Aorta (tissue), 5 donors: ENCODE measurements at regions not wholly inside any gene's neighbourhood (a gene's known extent, or its start where the extent isn't known, plus 50 kb on each side); places are given as distances from the start of the nearest gene placed in this dataset.
A peak's percentile ranks its signal among the peaks of the same experiment; 100 is the strongest.

ENCODE experiments used
- ATAC-seq: fragments of 200-7000 bp; cut with Tn5 transposase; one replicate; pipeline ENCODE4 v1.9.1; 2022; ENCODE audit warnings: moderate library complexity; ENCODE audit not compliant: low FRiP score
- DNase-seq, 2 donors: peaks; one replicate each; pipeline ENCODE4 v3.0.0-alpha.2; 2020
- H3K27ac ChIP-seq, 2 donors: one replicate each; pipeline ENCODE4 v1.5.1; 2013; ENCODE audit warnings: low read length in 2 of 2, mild to moderate bottlenecking in 2 of 2, moderate library complexity in 2 of 2, control low read depth in 1 of 2, inconsistent platforms in 1 of 2, low read depth in 1 of 2
- H3K27me3 ChIP-seq, 2 donors: one replicate each; pipeline ENCODE4 v1.6.1; 2013; ENCODE audit warnings: control low read depth in 1 of 2, low read length in 1 of 2, mild to moderate bottlenecking in 1 of 2, moderate library complexity in 1 of 2; ENCODE audit not compliant: insufficient read depth in 2 of 2, control insufficient read depth in 1 of 2
- H3K36me3 ChIP-seq, 2 donors: one replicate each; pipeline ENCODE4 v1.6.1; 2013; ENCODE audit warnings: control low read depth in 1 of 2, low read length in 1 of 2, mild to moderate bottlenecking in 1 of 2; ENCODE audit not compliant: insufficient read depth in 2 of 2, control insufficient read depth in 1 of 2
- H3K4me1 ChIP-seq, 2 donors: one replicate each; pipeline ENCODE4 v1.6.1; 2013; ENCODE audit warnings: low read length in 2 of 2, control low read depth in 1 of 2, mild to moderate bottlenecking in 1 of 2, moderate library complexity in 1 of 2; ENCODE audit not compliant: insufficient read depth in 2 of 2, control insufficient read depth in 1 of 2
- H3K4me3 ChIP-seq, 2 donors: one replicate each; pipeline ENCODE4 v1.5.1; 2013; ENCODE audit warnings: low read length in 2 of 2, control low read depth in 1 of 2, mild to moderate bottlenecking in 1 of 2
- H3K9me3 ChIP-seq: one replicate; pipeline ENCODE4 v1.6.1; 2013; ENCODE audit warnings: mild to moderate bottlenecking, low read length; ENCODE audit not compliant: control insufficient read depth
- WGBS, 2 donors: extraction: QIAGEN DNeasy Blood & Tissue Kit; methylation state at CpG; one replicate each; pipeline ENCODE4 v1.1.7; 2013; 5-methylcytosine and 5-hydroxymethylcytosine counted together
- intact Hi-C, 2 donors: fragments of 100-400 bp; cut with DNase I; formaldehyde crosslinking; loops; one replicate each; pipeline versions ENCODE4 v1.14.2 to v1.15.0; 2022
- donor health status: healthy with polysubstance abuse.
- donor health status: Bipolar disorder and iron deficiency.
- donor health status: DM: no; HTN: no; CAD: no.
- donor health status: DM: no; HTN: no; CAD: no.
- donor health status: DM: yes; HTN: yes; CAD: no.

DNA sequence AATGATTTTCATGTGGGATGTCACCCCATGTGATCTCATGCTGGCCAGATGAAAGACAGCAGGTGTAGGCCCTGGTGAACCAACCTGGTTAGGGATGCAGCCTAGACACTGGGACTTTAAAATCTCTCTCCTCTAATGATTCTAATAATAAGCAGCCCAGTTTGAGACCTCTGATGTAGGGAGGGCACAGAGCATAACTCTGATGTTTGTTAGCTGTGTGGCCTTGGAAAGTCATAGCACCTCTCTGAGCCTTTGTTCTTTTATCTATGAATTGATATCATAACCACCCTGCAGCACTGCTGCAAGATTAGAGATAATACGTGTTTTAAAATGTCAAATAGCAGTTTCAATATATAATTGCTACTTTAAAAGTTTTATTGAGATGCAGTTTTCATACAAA, 106.0 kb downstream of the RPL22L1 start:
- 86 to 93% methylated on average over 1 of the region's 1 CpG for WGBS, 2 donors
- no peak for ATAC-seq
- Histone ChIP-seq H3K4me3 (no peak overlapping the region), H3K4me1 (peaks cover 0 to 12% of the 10 kb centered on the region in 2 donors), H3K27ac (no peak overlapping the region), H3K27me3 (no peaks in the 10 kb centered on the region), H3K36me3 (no peaks in the 10 kb centered on the region), H3K9me3 (no peaks in the 10 kb centered on the region)
- DNase-seq = no peak
- intact Hi-C loops = no loop called here

DNA sequence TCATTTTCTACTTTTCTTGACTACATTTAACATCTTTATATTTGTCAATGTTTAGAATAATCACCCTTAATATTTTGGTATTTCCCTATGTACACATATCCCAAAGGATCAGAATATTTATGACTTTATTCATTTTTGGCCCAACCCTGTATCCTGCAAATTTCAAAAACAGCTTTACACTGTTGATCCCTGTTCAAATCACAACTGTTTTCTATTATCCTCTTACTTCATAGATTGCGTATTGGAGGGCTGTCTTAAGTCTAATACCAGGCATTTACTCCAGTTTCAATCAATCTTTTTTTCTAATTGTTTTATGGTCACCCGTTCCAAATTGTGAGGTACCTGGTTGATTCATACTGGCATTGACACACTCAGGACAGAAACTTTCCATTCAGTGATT, 107.9 kb downstream of the RPL22L1 start:
- 95 to 99% methylated on average over 2 of the region's 2 CpGs for WGBS, 2 donors
- H3K9me3 ChIP-seq = no peaks in the 10 kb centered on the region
- intact Hi-C loops = no loop called here
- no peaks in the 10 kb centered on the region for H3K27me3 ChIP-seq
- H3K4me3 ChIP-seq = no peak overlapping the region
- H3K27ac ChIP-seq = no peak overlapping the region
- ATAC-seq = no peak
- H3K36me3 ChIP-seq = no peaks in the 10 kb centered on the region
- DNase-seq = no peak
- H3K4me1 ChIP-seq = peaks cover 0 to 12% of the 10 kb centered on the region in 2 donors

DNA sequence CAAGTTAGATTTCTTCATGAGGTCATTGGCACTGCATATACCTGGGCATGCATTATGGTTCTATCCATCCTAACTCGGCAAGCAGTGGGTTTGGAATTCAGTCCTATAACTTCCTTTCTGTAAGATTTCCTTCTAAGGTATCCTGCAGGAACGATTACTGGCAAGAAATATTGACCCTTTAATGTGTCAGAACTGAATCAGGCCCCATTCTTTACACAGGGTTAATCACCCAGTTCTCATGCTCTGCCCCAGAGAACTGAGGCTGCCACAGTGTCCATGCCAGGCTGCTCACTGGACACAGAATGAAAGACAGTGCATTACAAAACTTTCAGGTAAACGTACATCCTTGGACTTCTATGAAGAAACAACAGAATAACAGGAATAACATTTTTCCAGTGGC, 108.9 kb downstream of the RPL22L1 start:
- Histone ChIP-seq H3K4me1 (peaks cover 0 to 12% of the 10 kb centered on the region in 2 donors), H3K27me3 (no peaks in the 10 kb centered on the region), H3K4me3 (no peak overlapping the region), H3K27ac (no peak overlapping the region), H3K9me3 (no peaks in the 10 kb centered on the region), H3K36me3 (no peaks in the 10 kb centered on the region)
- ATAC-seq (no peak), DNase-seq (no peak)
- intact Hi-C loops = no loop called here
- WGBS, 2 donors = 50 to 53% methylated on average over 3 of the region's 3 CpGs

DNA sequence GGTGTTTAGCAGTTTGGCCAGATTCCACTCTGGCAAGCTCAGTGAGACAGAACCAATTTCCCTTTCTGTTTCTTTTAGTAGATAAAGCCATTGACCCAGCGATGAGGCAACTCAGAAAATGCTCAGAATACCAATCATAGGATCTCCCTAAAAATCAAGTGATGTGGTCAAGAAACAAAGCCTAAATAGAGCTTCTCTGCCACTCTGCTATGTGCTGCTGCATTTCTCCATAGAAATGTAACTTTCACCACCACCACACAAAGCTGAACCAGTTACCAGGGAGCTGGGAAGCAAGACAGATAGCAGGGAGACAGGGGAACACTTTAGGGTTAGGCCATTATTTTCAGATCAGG, 109.8 kb downstream of the RPL22L1 start:
- Histone ChIP-seq H3K27me3 (no peaks in the 10 kb centered on the region), H3K4me3 (no peak overlapping the region), H3K27ac (peak overlapping the region in 1 of 2 donors; percentile 17), H3K9me3 (no peaks in the 10 kb centered on the region), H3K36me3 (no peaks in the 10 kb centered on the region), H3K4me1 (peaks cover 0 to 12% of the 10 kb centered on the region in 2 donors)
- 11 to 19% methylated on average over 1 of the region's 1 CpG for WGBS, 2 donors
- DNase-seq (no peak), ATAC-seq (peak; percentile 34)
- intact Hi-C loops = no loop called here

DNA sequence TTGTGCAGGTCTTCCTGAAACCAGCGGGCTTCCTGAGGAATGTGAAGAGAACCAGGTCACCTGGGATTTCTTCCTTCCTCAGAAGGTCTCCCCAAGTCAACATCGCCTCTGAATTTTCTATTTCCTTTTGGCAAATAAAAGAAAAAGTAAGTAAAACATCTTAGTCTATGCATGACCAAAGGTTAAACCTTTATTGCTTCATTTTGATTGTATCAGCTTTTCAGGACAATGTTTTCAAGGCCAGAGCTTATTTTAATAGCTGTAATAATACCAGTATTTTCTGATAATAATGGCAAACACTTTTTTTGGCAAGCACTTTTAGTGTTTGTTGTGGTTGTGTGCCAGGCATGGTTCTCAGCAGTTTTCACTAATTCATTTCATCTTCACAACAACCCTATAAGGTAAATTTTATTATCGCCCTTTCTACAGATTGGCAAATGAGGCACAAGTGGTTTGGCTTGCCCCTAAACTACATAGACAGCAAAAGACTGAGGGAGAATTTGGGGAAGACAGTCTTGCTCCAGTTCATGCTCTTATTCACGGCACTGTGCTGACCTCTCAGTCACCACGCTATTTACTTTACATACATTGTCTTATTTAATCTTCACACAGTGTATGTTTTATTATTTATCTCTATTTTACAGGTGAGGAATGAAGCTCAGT, 110.4 kb downstream of the RPL22L1 start:
- Histone ChIP-seq H3K27me3 (no peaks in the 10 kb centered on the region), H3K9me3 (no peaks in the 10 kb centered on the region), H3K4me3 (no peak overlapping the region), H3K4me1 (peaks cover 0 to 12% of the 10 kb centered on the region in 2 donors), H3K36me3 (no peaks in the 10 kb centered on the region), H3K27ac (peak overlapping the region in 1 of 2 donors; percentile 17)
- WGBS, 2 donors = 20 to 27% methylated on average over 5 of the region's 5 CpGs
- ATAC-seq (no peak), DNase-seq (no peak)
- intact Hi-C loops = no loop called here

DNA sequence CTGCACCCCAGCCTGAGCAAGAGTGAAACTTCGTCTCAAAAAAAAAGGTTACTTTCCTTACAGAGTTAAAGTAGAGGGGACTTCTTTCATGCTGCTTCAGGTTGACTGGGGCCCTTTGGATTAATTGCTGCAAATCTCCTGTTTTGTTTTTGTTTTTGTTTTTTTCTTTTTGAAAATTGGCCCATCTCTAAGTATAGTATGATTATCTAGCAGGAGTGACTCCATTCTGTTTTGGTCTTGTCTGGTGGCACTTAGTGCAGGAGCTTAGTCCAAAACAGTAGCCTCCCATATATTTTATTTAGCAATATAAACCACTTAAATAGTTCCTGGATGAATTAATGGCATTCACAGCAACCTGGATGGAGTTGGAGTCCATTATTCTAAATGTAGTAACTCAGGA, 113.0 kb downstream of the RPL22L1 start:
- intact Hi-C loops = no loop called here
- no peak for DNase-seq
- H3K36me3 ChIP-seq = no peaks in the 10 kb centered on the region
- ATAC-seq = no peak
- no peaks in the 10 kb centered on the region for H3K27me3 ChIP-seq
- no peaks in the 10 kb centered on the region for H3K9me3 ChIP-seq
- WGBS, 2 donors = 95 to 98% methylated on average over 1 of the region's 1 CpG
- no peak overlapping the region for H3K27ac ChIP-seq
- no peak overlapping the region for H3K4me3 ChIP-seq
- peaks cover 4 to 21% of the 10 kb centered on the region in 2 donors for H3K4me1 ChIP-seq

DNA sequence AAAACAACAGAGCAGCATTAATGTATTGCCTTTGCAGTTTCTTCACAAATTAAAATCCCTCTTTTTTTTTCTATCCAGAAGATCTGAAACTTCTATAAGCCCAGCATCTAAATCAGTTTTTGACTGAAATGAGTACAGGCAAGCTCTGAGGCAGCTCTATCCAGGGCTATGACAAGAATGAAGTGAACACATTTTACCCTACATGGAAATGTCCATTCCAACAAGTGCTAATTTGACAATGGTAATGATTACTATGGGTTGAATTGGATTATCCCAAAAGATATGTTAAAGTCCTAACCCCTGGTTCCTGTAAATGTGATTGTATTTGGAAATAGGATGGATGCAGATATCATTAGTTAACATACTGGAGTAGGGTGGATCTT, 115.7 kb downstream of the RPL22L1 start:
- H3K27ac ChIP-seq = no peak overlapping the region
- intact Hi-C loops = no loop called here
- no peak for DNase-seq
- H3K4me1 ChIP-seq = peaks cover 7 to 18% of the 10 kb centered on the region in 2 donors
- H3K36me3 ChIP-seq = no peaks in the 10 kb centered on the region
- H3K4me3 ChIP-seq = no peak overlapping the region
- no peaks in the 10 kb centered on the region for H3K27me3 ChIP-seq
- no peak for ATAC-seq
- no peaks in the 10 kb centered on the region for H3K9me3 ChIP-seq

DNA sequence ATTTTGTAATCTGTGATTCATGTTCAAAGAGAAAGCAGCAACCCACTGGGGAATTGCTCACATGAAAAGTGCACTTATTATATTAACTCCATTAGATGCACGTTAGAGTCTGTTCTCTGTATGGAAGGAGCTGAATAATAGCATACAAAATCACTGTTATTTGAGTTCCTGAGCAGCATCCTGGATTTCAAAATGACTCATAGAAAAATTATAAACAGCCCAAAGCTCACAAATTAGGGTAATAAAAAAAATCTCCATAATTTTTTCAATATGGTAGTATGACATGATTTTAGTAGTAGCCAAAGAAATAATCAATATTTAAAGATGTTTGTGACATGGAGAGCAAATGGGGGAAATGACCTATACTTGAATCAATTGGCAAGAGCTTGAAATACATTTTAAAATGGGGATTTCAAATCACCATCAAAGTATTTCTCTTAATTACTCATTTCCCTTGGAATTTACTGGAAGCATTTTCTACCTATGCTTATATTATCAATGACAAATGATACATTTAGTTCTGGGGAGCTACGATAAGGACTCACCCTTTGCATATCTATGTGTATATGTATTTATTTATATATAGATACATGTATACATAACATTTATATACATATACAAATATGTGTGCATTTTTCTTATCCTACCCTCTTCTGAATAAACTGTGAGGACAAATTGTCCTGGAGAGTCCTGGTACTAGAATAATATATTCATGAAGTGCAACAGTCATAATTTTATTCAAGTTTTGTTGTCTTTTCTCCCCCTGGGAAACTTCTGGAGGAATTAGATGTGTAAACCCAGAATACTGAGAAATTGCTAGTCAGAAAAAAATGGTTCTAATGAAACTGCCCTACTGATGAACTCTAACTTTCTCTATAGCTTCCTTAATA, 116.3 kb downstream of the RPL22L1 start:
- WGBS, 2 donors = 39 to 44% methylated on average over 2 of the region's 2 CpGs
- Histone ChIP-seq H3K4me3 (no peak overlapping the region), H3K36me3 (no peaks in the 10 kb centered on the region), H3K4me1 (peaks cover 7 to 17% of the 10 kb centered on the region in 2 donors), H3K27ac (no peak overlapping the region), H3K27me3 (no peaks in the 10 kb centered on the region), H3K9me3 (no peaks in the 10 kb centered on the region)
- DNase-seq (no peak), ATAC-seq (no peak)
- intact Hi-C loops = no loop called here
